BE2C (cell line): ENCODE measurements at regions not wholly inside any gene's neighbourhood (a gene's known extent, or its start where the extent isn't known, plus 50 kb on each side); places are given as distances from the start of the nearest gene placed in this dataset.

Experiments
- DNase-seq: peaks from one replicate; pipeline ENCODE4 v3.0.0-alpha.2; 2020
- H3K27me3 ChIP-seq: fragments of 250-450 bp; sonication (Bioruptor Pico); 2 replicates; pipeline ENCODE4 v1.5.1; 2020; ENCODE audit warnings: mild to moderate bottlenecking
- H3K36me3 ChIP-seq: fragments of 250-450 bp; sonication (Bioruptor Pico); 2 replicates; pipeline ENCODE4 v1.5.1; 2020; ENCODE audit warnings: mild to moderate bottlenecking
- H3K4me1 ChIP-seq: fragments of 250-450 bp; sonication (Bioruptor Pico); 2 replicates; pipeline ENCODE4 v1.5.1; 2020
- H3K4me3 ChIP-seq: 2 replicates; pipeline ENCODE4 v1.5.1; 2011; ENCODE audit warnings: low read depth, low read length
- H3K9me3 ChIP-seq: fragments of 250-450 bp; sonication (Bioruptor Pico); 2 replicates; pipeline ENCODE4 v1.5.1; 2020
- CTCF ChIP-seq: IDR thresholded peaks from 2 replicates; pipeline ENCODE4 v1.5.1; 2012; ENCODE audit warnings: mild to moderate bottlenecking, low read depth, low read length

GRCh38 chr15:46525984-46526725 lies 891.3 kb downstream of the SQOR start:
- Histone ChIP-seq H3K4me1 (no peaks in the 10 kb centered on the region; the same call in 1 of the 2 replicates), H3K9me3 (no peaks in the 10 kb centered on the region), H3K27me3 (no peaks in the 10 kb centered on the region), H3K4me3 (no peak overlapping the region), H3K36me3 (no peaks in the 10 kb centered on the region)
- no peak for TF ChIP-seq CTCF
- DNase-seq, result no peak

- H3K4me1 ChIP-seq, result no peaks in the 10 kb centered on the region; the same call in 1 of the 2 replicates
- H3K4me3 ChIP-seq, result no peak overlapping the region
- no peak for TF ChIP-seq CTCF
- no peak for DNase-seq
- H3K27me3 ChIP-seq, result no peaks in the 10 kb centered on the region
- H3K36me3 ChIP-seq, result no peaks in the 10 kb centered on the region
- H3K9me3 ChIP-seq, result no peaks in the 10 kb centered on the region
These were observed 891.9 kb downstream of the SQOR start for GRCh38 chr15:46526726-46527110.

- Histone ChIP-seq H3K36me3 (no peaks in the 10 kb centered on the region), H3K4me3 (no peak overlapping the region), H3K27me3 (no peaks in the 10 kb centered on the region), H3K4me1 (no peaks in the 10 kb centered on the region), H3K9me3 (no peaks in the 10 kb centered on the region)
- DNase-seq, result no peak
- no peak for TF ChIP-seq CTCF
These were observed 908.8 kb downstream of the SQOR start for GRCh38 chr15:46543626-46544025.

- TF ChIP-seq CTCF, result no peak
- H3K9me3 ChIP-seq, result no peaks in the 10 kb centered on the region
- no peak overlapping the region for H3K4me3 ChIP-seq
- H3K36me3 ChIP-seq, result no peaks in the 10 kb centered on the region
- no peaks in the 10 kb centered on the region for H3K27me3 ChIP-seq
- H3K4me1 ChIP-seq, result no peaks in the 10 kb centered on the region
- no peak for DNase-seq
These were observed 914.2 kb downstream of the SQOR start for GRCh38 chr15:46548989-46549388.

- no peaks in the 10 kb centered on the region for H3K9me3 ChIP-seq
- no peak for DNase-seq
- no peaks in the 10 kb centered on the region for H3K4me1 ChIP-seq
- TF ChIP-seq CTCF, result no peak
- H3K27me3 ChIP-seq, result no peaks in the 10 kb centered on the region
- no peak overlapping the region for H3K4me3 ChIP-seq
- no peaks in the 10 kb centered on the region for H3K36me3 ChIP-seq
These were observed 917.5 kb downstream of the SQOR start for GRCh38 chr15:46552316-46552715.

GRCh38 chr15:46555547-46555946 lies 920.7 kb downstream of the SQOR start:
- H3K4me3 ChIP-seq, result no peak overlapping the region
- no peaks in the 10 kb centered on the region for H3K36me3 ChIP-seq
- H3K27me3 ChIP-seq, result no peaks in the 10 kb centered on the region
- H3K9me3 ChIP-seq, result no peaks in the 10 kb centered on the region
- H3K4me1 ChIP-seq, result no peaks in the 10 kb centered on the region
- no peak for DNase-seq
- no peak for TF ChIP-seq CTCF
